ENCODE measurements at regions not wholly inside any gene's neighbourhood (a gene's known extent, or its start where the extent isn't known, plus 50 kb on each side); places are given as distances from the start of the nearest gene placed in this dataset.

- TF ChIP-seq E2F4 (CRISPR knock-in tag; IDR thresholded peaks at IDR 0.05; ENCODE audit: low read depth) (no peak), ZNF347 (CRISPR knock-in tag; IDR thresholded peaks at IDR 0.05; ENCODE audit: low read depth) (no peak), ZBTB40 (IDR thresholded peaks at IDR 0.05) (0 out of 2 replicates have a peak, but pooled peaks have one; percentile 11), ZBTB40 (CRISPR knock-in tag; IDR thresholded peaks at IDR 0.05) (no peak), TFAP4 (CRISPR knock-in tag; IDR thresholded peaks at IDR 0.05; ENCODE audit: borderline replicate concordance) (no peak), UBTF (IDR thresholded peaks at IDR 0.05; ENCODE audit: borderline replicate concordance in 1 of 2, low read depth in 2 of 2, low read length in 2 of 2) (0 out of 4 replicates have a peak, but pooled peaks of 1 of the 2 experiments have one; percentile 50), CBFA2T2 (conservative IDR thresholded peaks at IDR 0.05) (peak; percentile 27; the same call in 1 of the 2 replicates), ATF7 (IDR thresholded peaks at IDR 0.05) (peak; percentile 78), ZNF316 (IDR thresholded peaks at IDR 0.05) (peak; percentile 83)
These were observed 56.9 kb upstream of the PRSS23 start (continued) for GRCh38 chr11:86743223-86744118.

All from K562 (cell line).